Testis (tissue), 2 donors: ENCODE measurements at regions not wholly inside any gene's neighbourhood (a gene's known extent, or its start where the extent isn't known, plus 50 kb on each side); places are given as distances from the start of the nearest gene placed in this dataset.

Experiments
- DNase-seq: peaks from one replicate; pipeline ENCODE4 v3.0.0-alpha.2; 2019
- H3K27ac ChIP-seq, 2 donors: fragments of 200-600 bp; sonication (generic); one replicate each; pipeline ENCODE4 v1.5.1; 2019
- H3K27me3 ChIP-seq: fragments of 200-600 bp; sonication (generic); one replicate; pipeline ENCODE4 v1.5.1; 2019
- H3K36me3 ChIP-seq: fragments of 200-600 bp; sonication (generic); one replicate; pipeline ENCODE4 v1.5.1; 2017; ENCODE audit warnings: low read depth; ENCODE audit errors: missing control alignments
- H3K4me1 ChIP-seq: fragments of 200-600 bp; sonication (generic); one replicate; pipeline ENCODE4 v1.5.1; 2019
- H3K4me3 ChIP-seq, 2 donors: fragments of 200-600 bp; sonication (generic); one replicate each; pipeline ENCODE4 v1.5.1; 2017 to 2019
- H3K9me3 ChIP-seq: fragments of 200-600 bp; sonication (generic); one replicate; pipeline ENCODE4 v1.5.1; 2017
- POLR2A ChIP-seq: fragments of 450-650 bp; IDR thresholded peaks from one replicate; pipeline ENCODE4 v1.6.1; 2017; ENCODE audit warnings: antibody characterized with exemption, mild to moderate bottlenecking, moderate library complexity
- WGBS, 2 donors: methylation state at CpG; one replicate each; pipeline ENCODE4 v1.1.5; 2018; 5-methylcytosine and 5-hydroxymethylcytosine counted together
- intact Hi-C: fragments of 100-400 bp; cut with DNase I; formaldehyde crosslinking; loops from one replicate; pipeline ENCODE4 v1.15.1; 2023; ENCODE audit warnings: low total_unique reads
- TF ChIP-seq, protein P1 (sequence below), 3 experiments: fragments of 450-650 bp in 2 of 3; fragments of 200-600 bp in 1 of 3; sonication (generic) in 1 of 3; IDR thresholded peaks; one replicate each; pipeline ENCODE4 v1.5.1; 2016 to 2019; ENCODE audit warnings: antibody characterized with exemption in 3 of 3, mild to moderate bottlenecking in 2 of 3, moderate library complexity in 1 of 3

DNA sequence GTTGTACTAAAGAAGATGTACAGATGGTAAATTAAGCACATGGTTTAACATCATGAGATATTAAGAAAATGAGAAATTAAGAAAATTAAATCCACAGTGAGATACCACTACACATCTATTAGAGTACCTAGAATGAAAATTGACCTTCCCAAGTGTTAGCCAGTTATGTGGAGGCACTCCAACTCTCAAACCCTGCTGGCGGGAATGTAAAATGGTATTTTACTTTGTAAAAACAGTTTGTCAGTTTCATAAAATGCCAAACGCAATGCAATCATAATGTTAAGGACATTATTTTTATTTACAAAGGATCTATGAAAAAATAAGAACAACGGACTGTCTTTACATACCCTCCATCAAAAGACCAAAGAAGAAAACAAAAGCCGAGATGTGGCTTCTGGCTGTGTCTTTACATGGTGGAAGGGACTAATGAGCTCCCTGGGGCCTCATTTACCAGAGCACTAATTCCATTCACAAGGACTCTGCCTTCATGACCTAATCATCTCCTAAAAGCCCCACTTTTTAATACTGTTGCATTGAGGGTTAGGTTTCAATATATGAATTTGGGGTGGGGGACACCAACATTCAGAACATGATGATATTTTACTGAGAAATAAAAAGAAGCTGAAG is 1178.7 kb downstream of the AACS start:
- no peaks in the 10 kb centered on the region for H3K9me3 ChIP-seq
- no peak for DNase-seq
- WGBS, 2 donors: 57 to 71% methylated on average over 4 of the region's 4 CpGs
- H3K4me1 ChIP-seq: no peaks in the 10 kb centered on the region
- H3K4me3 ChIP-seq: no peak overlapping the region
- intact Hi-C loops: no loop called here
- no peak overlapping the region for H3K27ac ChIP-seq
- no peaks in the 10 kb centered on the region for H3K36me3 ChIP-seq
- H3K27me3 ChIP-seq: no peaks in the 10 kb centered on the region
- TF ChIP-seq, protein P1, sequence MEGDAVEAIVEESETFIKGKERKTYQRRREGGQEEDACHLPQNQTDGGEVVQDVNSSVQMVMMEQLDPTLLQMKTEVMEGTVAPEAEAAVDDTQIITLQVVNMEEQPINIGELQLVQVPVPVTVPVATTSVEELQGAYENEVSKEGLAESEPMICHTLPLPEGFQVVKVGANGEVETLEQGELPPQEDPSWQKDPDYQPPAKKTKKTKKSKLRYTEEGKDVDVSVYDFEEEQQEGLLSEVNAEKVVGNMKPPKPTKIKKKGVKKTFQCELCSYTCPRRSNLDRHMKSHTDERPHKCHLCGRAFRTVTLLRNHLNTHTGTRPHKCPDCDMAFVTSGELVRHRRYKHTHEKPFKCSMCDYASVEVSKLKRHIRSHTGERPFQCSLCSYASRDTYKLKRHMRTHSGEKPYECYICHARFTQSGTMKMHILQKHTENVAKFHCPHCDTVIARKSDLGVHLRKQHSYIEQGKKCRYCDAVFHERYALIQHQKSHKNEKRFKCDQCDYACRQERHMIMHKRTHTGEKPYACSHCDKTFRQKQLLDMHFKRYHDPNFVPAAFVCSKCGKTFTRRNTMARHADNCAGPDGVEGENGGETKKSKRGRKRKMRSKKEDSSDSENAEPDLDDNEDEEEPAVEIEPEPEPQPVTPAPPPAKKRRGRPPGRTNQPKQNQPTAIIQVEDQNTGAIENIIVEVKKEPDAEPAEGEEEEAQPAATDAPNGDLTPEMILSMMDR (IDR thresholded peaks at IDR 0.05): no peak
- TF ChIP-seq POLR2A: no peak

GRCh38 chr12:126247936-126248335 is 1182.7 kb downstream of the AACS start:
- no peaks in the 10 kb centered on the region for H3K27me3 ChIP-seq
- no peaks in the 10 kb centered on the region for H3K36me3 ChIP-seq
- no peak overlapping the region for H3K4me3 ChIP-seq
- no peak overlapping the region for H3K27ac ChIP-seq
- 97% methylated on average over 1 of the region's 1 CpG for WGBS, 2 donors
- intact Hi-C loops: no loop called here
- H3K4me1 ChIP-seq: no peaks in the 10 kb centered on the region
- no peak for DNase-seq
- H3K9me3 ChIP-seq: no peaks in the 10 kb centered on the region
- no peak for TF ChIP-seq POLR2A
- TF ChIP-seq, protein P1 (IDR thresholded peaks at IDR 0.05): no peak

DNA sequence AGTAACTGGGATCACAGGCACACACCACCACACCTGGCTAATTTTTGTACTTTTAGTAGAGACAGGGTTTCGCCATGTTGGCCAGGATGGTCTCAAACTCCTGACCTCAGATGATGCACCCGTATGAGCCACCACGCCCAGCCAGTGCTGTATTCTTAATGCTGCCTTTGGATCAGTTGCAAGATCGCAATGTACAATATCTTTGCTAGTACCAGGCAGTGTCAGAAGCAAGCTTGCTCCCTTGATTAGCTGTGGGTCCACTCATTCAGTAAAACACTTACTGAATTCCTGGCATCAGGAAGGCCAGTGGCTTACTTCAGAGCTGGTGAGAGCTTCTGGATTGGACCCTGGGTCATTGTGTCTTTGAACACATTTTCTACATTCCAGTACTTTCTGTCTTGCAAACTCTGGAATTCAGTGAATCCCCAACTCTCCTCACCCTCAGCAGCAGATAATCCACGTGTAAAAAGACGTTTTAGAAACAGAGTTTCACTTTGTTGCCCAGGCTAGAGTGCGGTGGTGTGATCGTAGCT is 1183.7 kb downstream of the AACS start:
- no peak for DNase-seq
- Histone ChIP-seq H3K27ac (no peak overlapping the region), H3K36me3 (no peaks in the 10 kb centered on the region), H3K9me3 (no peaks in the 10 kb centered on the region), H3K27me3 (no peaks in the 10 kb centered on the region), H3K4me3 (no peak overlapping the region), H3K4me1 (no peaks in the 10 kb centered on the region)
- TF ChIP-seq POLR2A: no peak
- TF ChIP-seq, protein P1 (IDR thresholded peaks at IDR 0.05): no peak
- WGBS, 2 donors: 75 to 77% methylated on average over 5 to 8 of the region's 8 CpGs
- intact Hi-C loops: no loop called here

DNA sequence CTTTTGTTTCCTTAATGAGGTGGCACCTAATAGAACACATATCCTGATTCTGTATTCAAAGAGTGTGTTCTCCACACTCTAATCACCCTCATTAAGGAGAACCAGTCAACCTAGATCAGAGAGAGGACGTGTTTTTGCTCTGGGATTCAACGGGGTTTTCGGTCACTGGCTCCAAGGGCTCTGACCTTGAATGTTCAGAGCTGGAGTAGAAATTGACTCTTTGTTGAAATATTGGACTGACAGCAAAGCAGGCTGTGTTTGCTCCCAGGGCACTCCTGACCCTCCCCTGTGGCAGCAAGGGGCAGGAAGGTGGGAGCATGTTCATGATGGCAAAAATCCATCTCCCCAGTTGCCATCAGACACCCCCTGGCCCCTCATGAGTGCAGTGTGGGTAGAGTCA is 1193.0 kb downstream of the AACS start:
- Histone ChIP-seq H3K9me3 (no peaks in the 10 kb centered on the region), H3K4me3 (no peak overlapping the region), H3K27me3 (no peaks in the 10 kb centered on the region), H3K27ac (no peak overlapping the region), H3K4me1 (no peaks in the 10 kb centered on the region), H3K36me3 (no peaks in the 10 kb centered on the region)
- DNase-seq: no peak
- WGBS, 2 donors: 63 to 85% methylated on average over 3 of the region's 3 CpGs
- TF ChIP-seq, protein P1 (IDR thresholded peaks at IDR 0.05): no peak
- no peak for TF ChIP-seq POLR2A
- intact Hi-C loops: no loop called here

DNA sequence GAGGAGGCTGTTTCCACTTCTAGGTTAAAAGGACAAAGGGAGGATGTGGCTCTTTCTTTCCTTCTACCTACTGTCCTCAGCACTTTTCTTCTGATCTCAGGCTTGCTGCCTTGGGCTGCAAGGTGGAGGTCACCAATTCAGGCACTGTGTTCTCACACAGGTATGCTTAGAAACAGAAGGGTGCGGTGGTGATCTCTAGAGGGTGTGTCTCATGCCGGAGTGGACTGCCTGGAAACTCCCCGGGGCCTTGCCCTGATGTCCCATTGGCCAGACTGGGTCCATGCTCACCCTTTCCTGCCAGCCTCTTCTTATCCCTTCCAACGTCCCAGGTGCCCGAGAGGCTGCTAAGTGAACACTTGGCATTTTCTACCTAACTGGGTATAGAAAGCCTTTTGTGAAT is 1197.6 kb downstream of the AACS start:
- 88 to 93% methylated on average over 5 of the region's 5 CpGs for WGBS, 2 donors
- no peak for DNase-seq

More for the DNA sequence above, 1197.6 kb downstream of the AACS start:
- Histone ChIP-seq H3K9me3 (no peaks in the 10 kb centered on the region), H3K36me3 (no peaks in the 10 kb centered on the region), H3K4me3 (no peak overlapping the region), H3K27me3 (no peaks in the 10 kb centered on the region), H3K27ac (no peak overlapping the region), H3K4me1 (no peaks in the 10 kb centered on the region)
- no peak for TF ChIP-seq POLR2A
- TF ChIP-seq, protein P1 (IDR thresholded peaks at IDR 0.05): no peak
- intact Hi-C loops: no loop called here
